H1 (cell line): ENCODE measurements at regions not wholly inside any gene's neighbourhood (a gene's known extent, or its start where the extent isn't known, plus 50 kb on each side); places are given as distances from the start of the nearest gene placed in this dataset.

Experiments
- POLR2AphosphoS5 ChIP-seq: IDR thresholded peaks from 2 replicates; pipeline ENCODE4 v1.6.1; 2011; ENCODE audit warnings: low read depth, low read length
- TAF7 ChIP-seq: optimal IDR thresholded peaks from 2 replicates; pipeline ENCODE3; 2011; ENCODE audit warnings: low read depth, mild to moderate bottlenecking, inconsistent platforms, low read length, moderate library complexity, borderline replicate concordance

- no peak for TF ChIP-seq TAF7
- TF ChIP-seq POLR2AphosphoS5: no peak
These were observed 218.1 kb downstream of the C12orf75 start for GRCh38 chr12:105548626-105549025.
